Right lobe of liver (tissue), 6 donors: ENCODE measurements at regions not wholly inside any gene's neighbourhood (a gene's known extent, or its start where the extent isn't known, plus 50 kb on each side); places are given as distances from the start of the nearest gene placed in this dataset.
"Not testable (repeated sequence)": the region's sequence is repeated elsewhere in the genome, so short reads cannot be mapped to it uniquely, and the experiment has no call there.

Experiments used
- ATAC-seq, 4 donors: fragments of 200-7000 bp; cut with Tn5 transposase; one replicate each; pipeline ENCODE4 v1.9.1; 2020; ENCODE audit warnings: mild to moderate bottlenecking in 4 of 4, moderate library complexity in 4 of 4
- DNase-seq, 3 donors: peaks; one replicate each; pipeline ENCODE4 v3.0.0-alpha.2; 2020
- H3K27ac ChIP-seq, 3 donors: fragments of 200-600 bp; one replicate each; pipeline ENCODE4 v1.8.0; 2022
- H3K27me3 ChIP-seq, 2 donors: fragments of 200-600 bp; one replicate each; pipeline ENCODE4 v1.8.0; 2022
- H3K36me3 ChIP-seq, 4 donors: fragments of 200-600 bp; sonication (generic) in 1 of 4; one replicate each; pipeline versions ENCODE4 v1.5.1 to v1.8.0; 2017 to 2022; ENCODE audit warnings: control low read depth in 1 of 4
- H3K4me1 ChIP-seq, 4 donors: fragments of 200-600 bp; sonication (generic) in 1 of 4; one replicate each; pipeline versions ENCODE4 v1.5.1 to v1.8.0; 2017 to 2022; ENCODE audit warnings: control low read depth in 1 of 4
- H3K4me3 ChIP-seq, 3 donors: fragments of 200-600 bp; one replicate each; pipeline ENCODE4 v1.8.0; 2022
- H3K9me3 ChIP-seq, 4 donors: fragments of 200-600 bp; sonication (generic) in 1 of 4; one replicate each; pipeline versions ENCODE4 v1.5.1 to v1.8.0; 2017 to 2022; ENCODE audit warnings: control low read depth in 1 of 4
- CTCF ChIP-seq, 4 donors: fragments of 200-600 bp in 3 of 4; fragments of 450-650 bp in 1 of 4; IDR thresholded peaks; one replicate each; pipeline versions ENCODE4 v1.5.1 to v1.8.0; 2016 to 2022; ENCODE audit warnings: antibody characterized with exemption in 4 of 4, mild to moderate bottlenecking in 2 of 4
- POLR2A ChIP-seq: fragments of 450-650 bp; IDR thresholded peaks from one replicate; pipeline ENCODE4 v1.6.1; 2017; ENCODE audit warnings: antibody characterized with exemption, mild to moderate bottlenecking
- WGBS: methylation state at CpG from one replicate; pipeline ENCODE4 v1.1.6; 2018; ENCODE audit warnings: low coverage, low lambda C conversion rate; ENCODE audit not compliant: insufficient coverage; ENCODE audit errors: missing lambda C conversion rate; 5-methylcytosine and 5-hydroxymethylcytosine counted together
- intact Hi-C, 2 donors: fragments of 100-400 bp; cut with DNase I; formaldehyde crosslinking; loops; one replicate each; pipeline versions ENCODE4 v1.11.2 to v1.14.1; 2022
- donor health status: DM: no; HTN: yes; CAD: no.
- donor health status: DM: no; HTN: no; CAD: no.
- donor health status: DM: no; HTN: no; CAD: no.
- donor health status: DM: no; HTN: yes; CAD: no.
- donor health status: DM: no; HTN: yes; CAD: no.

GRCh38 chr11:16598032-16598431, 140.4 kb upstream of the C11orf58 start:
- Histone ChIP-seq H3K4me1 (no peaks in the 10 kb centered on the region), H3K36me3 (no peaks in the 10 kb centered on the region), H3K9me3 (no peaks in the 10 kb centered on the region), H3K27me3 (no peaks in the 10 kb centered on the region), H3K27ac (no peak overlapping the region), H3K4me3 (no peak overlapping the region)
- no peak for TF ChIP-seq CTCF (IDR thresholded peaks at IDR 0.05)
- no peak for TF ChIP-seq POLR2A
- 23% methylated on average over 1 of the region's 1 CpG for WGBS
- DNase-seq (no peak), ATAC-seq (no peak)
- intact Hi-C loops: no loop called here

- H3K27me3 ChIP-seq: no peaks in the 10 kb centered on the region
- intact Hi-C loops: no loop called here
- H3K27ac ChIP-seq: no peak overlapping the region
- ATAC-seq (no peak), DNase-seq (no peak)
- 63% methylated on average over 2 of the region's 2 CpGs for WGBS
- no peak overlapping the region for H3K4me3 ChIP-seq
- H3K36me3 ChIP-seq: no peaks in the 10 kb centered on the region
- no peaks in the 10 kb centered on the region for H3K9me3 ChIP-seq
- no peaks in the 10 kb centered on the region for H3K4me1 ChIP-seq
- no peak for TF ChIP-seq POLR2A
- no peak for TF ChIP-seq CTCF (IDR thresholded peaks at IDR 0.05)
These were observed 142.2 kb upstream of the C11orf58 start for GRCh38 chr11:16596231-16596630.

- H3K36me3 ChIP-seq: no peaks in the 10 kb centered on the region
- H3K27me3 ChIP-seq: no peaks in the 10 kb centered on the region
- no peak overlapping the region for H3K4me3 ChIP-seq
- intact Hi-C loops: no loop called here
- no peaks in the 10 kb centered on the region for H3K9me3 ChIP-seq
- ATAC-seq (no peak), DNase-seq (no peak)
- no peak overlapping the region for H3K27ac ChIP-seq
- H3K4me1 ChIP-seq: no peaks in the 10 kb centered on the region
- no peak for TF ChIP-seq POLR2A
- no peak for TF ChIP-seq CTCF (IDR thresholded peaks at IDR 0.05)
These were observed 147.3 kb upstream of the C11orf58 start for GRCh38 chr11:16591157-16591556.

GRCh38 chr11:16587670-16588069, 150.8 kb upstream of the C11orf58 start:
- Histone ChIP-seq H3K27ac (no peak overlapping the region), H3K4me1 (no peaks in the 10 kb centered on the region), H3K27me3 (no peaks in the 10 kb centered on the region), H3K36me3 (no peaks in the 10 kb centered on the region), H3K9me3 (no peaks in the 10 kb centered on the region), H3K4me3 (no peak overlapping the region)
- WGBS: 8% methylated on average over 1 of the region's 1 CpG
- TF ChIP-seq POLR2A: no peak
- TF ChIP-seq CTCF (IDR thresholded peaks at IDR 0.05): no peak
- ATAC-seq (peak in 1 of 4 donors; percentile 36), DNase-seq (no peak)
- intact Hi-C loops: no loop called here

GRCh38 chr11:16584569-16584968, 153.9 kb upstream of the C11orf58 start:
- H3K4me1 ChIP-seq: no peaks in the 10 kb centered on the region

GRCh38 chr11:16581078-16581477, 157.4 kb upstream of the C11orf58 start:
- intact Hi-C loops, H3K36me3 ChIP-seq, H3K4me1 ChIP-seq, H3K4me3 ChIP-seq, H3K27me3 ChIP-seq, ATAC-seq, H3K27ac ChIP-seq, H3K9me3 ChIP-seq, DNase-seq: not testable (repeated sequence)
- WGBS: 41% methylated on average over 1 of the region's 1 CpG

More at GRCh38 chr11:16584569-16584968, 153.9 kb upstream of the C11orf58 start:
- Histone ChIP-seq H3K9me3 (no peaks in the 10 kb centered on the region), H3K4me3 (no peak overlapping the region), H3K27me3 (no peaks in the 10 kb centered on the region), H3K36me3 (no peaks in the 10 kb centered on the region), H3K27ac (no peak overlapping the region)
- intact Hi-C loops: no loop called here
- ATAC-seq (no peak), DNase-seq (no peak)
- TF ChIP-seq POLR2A: no peak
- no peak for TF ChIP-seq CTCF (IDR thresholded peaks at IDR 0.05)
- WGBS: 11% methylated on average over 1 of the region's 2 CpGs
